ENCODE measurements at regions not wholly inside any gene's neighbourhood (a gene's known extent, or its start where the extent isn't known, plus 50 kb on each side); places are given as distances from the start of the nearest gene placed in this dataset.

DNA sequence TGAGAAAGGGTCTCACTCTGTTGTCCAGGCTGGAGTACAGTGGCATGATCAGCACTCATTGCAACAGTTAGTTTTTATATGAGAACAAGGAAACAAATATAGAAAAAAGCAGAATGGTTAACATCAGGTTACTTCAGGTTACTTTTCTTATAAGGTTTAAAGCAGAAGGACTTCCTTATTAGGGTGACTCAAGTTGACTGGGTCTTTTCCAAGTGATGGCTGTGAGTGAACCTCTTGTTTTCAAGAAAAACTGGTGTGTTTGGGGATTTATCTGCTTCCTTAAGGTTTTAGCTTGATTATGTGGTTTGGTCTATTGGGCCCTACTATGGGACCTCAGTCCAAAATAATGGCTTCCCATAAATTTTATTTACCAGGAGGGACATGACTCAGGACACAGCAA lies 99.2 kb downstream of the ARRDC3 start:
- TF ChIP-seq, protein P1, sequence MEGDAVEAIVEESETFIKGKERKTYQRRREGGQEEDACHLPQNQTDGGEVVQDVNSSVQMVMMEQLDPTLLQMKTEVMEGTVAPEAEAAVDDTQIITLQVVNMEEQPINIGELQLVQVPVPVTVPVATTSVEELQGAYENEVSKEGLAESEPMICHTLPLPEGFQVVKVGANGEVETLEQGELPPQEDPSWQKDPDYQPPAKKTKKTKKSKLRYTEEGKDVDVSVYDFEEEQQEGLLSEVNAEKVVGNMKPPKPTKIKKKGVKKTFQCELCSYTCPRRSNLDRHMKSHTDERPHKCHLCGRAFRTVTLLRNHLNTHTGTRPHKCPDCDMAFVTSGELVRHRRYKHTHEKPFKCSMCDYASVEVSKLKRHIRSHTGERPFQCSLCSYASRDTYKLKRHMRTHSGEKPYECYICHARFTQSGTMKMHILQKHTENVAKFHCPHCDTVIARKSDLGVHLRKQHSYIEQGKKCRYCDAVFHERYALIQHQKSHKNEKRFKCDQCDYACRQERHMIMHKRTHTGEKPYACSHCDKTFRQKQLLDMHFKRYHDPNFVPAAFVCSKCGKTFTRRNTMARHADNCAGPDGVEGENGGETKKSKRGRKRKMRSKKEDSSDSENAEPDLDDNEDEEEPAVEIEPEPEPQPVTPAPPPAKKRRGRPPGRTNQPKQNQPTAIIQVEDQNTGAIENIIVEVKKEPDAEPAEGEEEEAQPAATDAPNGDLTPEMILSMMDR (IDR thresholded peaks at IDR 0.05; ENCODE audit: low read depth, low read length) = no peak
- no peak for TF ChIP-seq EZH2phosphoT487 (IDR thresholded peaks at IDR 0.05; ENCODE audit: low read depth)

Measured in OCI-LY3 (cell line).